Epithelial cell of proximal tubule (primary cell): ENCODE measurements at regions not wholly inside any gene's neighbourhood (a gene's known extent, or its start where the extent isn't known, plus 50 kb on each side); places are given as distances from the start of the nearest gene placed in this dataset.
"Not testable (repeated sequence)": the region's sequence is repeated elsewhere in the genome, so short reads cannot be mapped to it uniquely, and the experiment has no call there.

Experiments used
- DNase-seq: peaks from one replicate; pipeline ENCODE4 v3.0.0-alpha.2; 2011; ENCODE audit warnings: low read depth
- H3K4me3 ChIP-seq: 2 replicates; pipeline ENCODE4 v1.5.1; 2011; ENCODE audit warnings: low read depth, mild to moderate bottlenecking, low read length
- TF ChIP-seq, protein P1 (sequence below): conservative IDR thresholded peaks from 2 replicates; pipeline ENCODE4 v1.5.1; 2012; ENCODE audit warnings: low read depth, mild to moderate bottlenecking, low read length

DNA sequence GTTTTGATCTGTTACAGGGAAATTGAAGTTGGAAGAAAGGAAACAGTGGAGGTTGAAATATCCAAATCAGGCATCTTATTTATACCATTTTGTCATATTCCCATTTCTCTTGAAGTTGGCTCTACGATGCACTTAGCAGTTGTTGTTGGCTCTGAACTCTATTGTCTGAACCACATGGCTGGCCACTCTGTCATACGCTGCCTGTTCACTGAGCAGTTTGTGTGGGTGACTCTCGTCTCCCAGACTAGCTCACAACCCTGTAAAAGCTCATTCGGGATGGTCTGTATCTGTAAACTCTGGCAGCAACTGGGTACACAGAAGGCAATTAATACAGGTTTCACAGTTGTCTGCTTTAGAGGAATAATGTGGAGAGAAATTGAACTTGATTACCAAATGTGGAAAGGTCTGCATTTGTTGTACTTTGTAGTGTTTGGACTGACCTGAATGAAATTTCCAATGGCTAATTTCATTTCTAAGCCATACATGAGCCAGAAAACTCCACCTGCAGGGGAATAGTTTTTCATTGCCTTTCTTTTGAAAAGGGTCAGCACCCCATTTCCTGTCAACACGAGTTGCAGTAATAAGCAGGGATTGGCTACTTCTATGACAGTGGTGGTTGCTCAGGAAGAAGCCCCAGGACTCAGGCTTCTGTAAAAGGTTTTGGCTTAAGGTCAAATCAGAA is 378.2 kb downstream of the OSR1 start:
- DNase-seq: no peak
- H3K4me3 ChIP-seq: no peak overlapping the region
- TF ChIP-seq, protein P1, sequence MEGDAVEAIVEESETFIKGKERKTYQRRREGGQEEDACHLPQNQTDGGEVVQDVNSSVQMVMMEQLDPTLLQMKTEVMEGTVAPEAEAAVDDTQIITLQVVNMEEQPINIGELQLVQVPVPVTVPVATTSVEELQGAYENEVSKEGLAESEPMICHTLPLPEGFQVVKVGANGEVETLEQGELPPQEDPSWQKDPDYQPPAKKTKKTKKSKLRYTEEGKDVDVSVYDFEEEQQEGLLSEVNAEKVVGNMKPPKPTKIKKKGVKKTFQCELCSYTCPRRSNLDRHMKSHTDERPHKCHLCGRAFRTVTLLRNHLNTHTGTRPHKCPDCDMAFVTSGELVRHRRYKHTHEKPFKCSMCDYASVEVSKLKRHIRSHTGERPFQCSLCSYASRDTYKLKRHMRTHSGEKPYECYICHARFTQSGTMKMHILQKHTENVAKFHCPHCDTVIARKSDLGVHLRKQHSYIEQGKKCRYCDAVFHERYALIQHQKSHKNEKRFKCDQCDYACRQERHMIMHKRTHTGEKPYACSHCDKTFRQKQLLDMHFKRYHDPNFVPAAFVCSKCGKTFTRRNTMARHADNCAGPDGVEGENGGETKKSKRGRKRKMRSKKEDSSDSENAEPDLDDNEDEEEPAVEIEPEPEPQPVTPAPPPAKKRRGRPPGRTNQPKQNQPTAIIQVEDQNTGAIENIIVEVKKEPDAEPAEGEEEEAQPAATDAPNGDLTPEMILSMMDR: no peak

DNA sequence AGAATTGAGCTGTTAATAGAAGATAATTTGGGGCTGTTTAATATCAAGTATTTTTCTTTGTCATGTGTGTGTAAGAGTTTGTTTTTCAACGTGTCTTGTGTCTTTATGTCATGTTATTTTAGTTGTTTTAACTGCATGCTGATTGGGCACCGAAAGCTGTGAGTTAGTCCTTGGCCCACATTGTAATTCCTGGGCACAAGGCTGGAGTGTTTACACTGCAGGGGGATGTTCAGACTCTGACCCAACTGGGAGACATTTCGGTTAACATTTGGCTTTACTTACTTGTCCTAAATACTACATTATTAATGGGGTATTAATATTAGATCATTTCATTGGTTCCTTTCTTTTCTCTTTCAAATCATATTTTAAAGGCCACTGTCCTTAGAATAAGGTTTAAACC is 381.0 kb downstream of the OSR1 start:
- DNase-seq: no peak
- TF ChIP-seq, protein P1: no peak
- H3K4me3 ChIP-seq: no peak overlapping the region

DNA sequence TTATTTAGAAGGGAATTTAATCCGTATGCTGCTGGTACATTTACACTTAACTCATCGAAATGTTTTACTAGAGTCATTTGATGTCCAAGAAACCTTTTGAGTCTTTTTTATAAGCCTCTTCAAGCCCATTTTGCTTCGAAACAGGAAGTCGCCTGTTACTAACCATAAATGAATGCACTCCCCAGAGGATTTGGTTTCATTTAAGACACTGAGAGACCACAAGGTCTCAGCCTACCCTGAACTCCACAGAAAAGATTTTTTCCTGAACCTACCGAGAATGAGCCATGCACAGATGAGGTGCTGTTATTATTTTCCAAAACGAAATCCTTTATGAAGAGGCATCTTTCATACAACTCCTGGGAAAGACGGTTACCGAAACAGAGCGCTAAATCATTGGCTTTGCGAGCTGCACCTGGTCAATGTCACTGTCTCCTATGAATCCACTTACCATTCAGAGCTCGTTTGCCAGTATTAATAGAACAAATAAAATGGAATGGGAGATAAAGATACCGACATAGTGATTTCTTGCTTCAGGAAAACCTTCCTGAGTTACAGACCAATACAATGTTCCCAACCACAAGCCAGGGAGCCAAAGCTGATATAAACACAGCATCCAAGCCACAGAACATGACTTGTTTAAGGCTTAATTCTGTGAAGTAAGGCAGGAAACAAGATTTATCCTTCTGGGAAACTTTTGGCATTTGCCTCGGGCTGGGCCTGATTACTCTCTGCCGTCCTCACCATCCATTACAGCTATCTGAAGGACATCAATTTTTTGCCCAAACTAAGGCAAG is 382.1 kb downstream of the OSR1 start:
- no peak overlapping the region for H3K4me3 ChIP-seq
- DNase-seq: no peak
- TF ChIP-seq, protein P1: no peak

DNA sequence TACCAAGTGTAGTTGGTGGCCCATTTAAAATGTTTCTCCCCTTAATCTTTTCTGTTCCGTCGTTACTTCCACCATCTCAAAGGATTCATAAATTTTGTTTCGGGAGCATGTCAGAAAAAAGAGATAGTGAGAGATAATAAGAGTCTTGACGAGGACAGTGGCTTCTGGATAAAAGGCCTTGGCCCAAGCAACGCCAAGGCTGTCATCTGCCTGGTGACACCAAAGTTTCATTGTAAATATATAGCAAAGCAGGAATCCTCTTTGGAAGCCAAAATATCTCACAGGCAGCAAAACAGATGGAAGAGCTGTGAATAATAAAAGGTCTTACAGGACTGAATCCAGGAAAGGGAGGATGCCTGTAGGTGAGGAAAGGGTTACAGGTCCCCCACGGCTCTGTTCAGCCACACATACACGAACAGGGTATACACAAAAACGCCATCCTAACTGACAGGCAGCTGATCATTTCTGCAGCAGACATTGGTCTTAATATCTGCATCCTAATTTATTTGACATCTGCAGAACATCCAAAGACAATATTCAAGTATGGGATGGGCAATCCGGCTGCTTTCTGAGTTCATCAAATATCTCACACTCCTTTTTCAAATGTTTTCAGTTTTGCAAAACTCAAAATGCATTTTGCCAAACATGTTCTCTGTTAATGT is 382.8 kb downstream of the OSR1 start:
- TF ChIP-seq, protein P1: no peak
- no peak overlapping the region for H3K4me3 ChIP-seq
- DNase-seq: no peak

DNA sequence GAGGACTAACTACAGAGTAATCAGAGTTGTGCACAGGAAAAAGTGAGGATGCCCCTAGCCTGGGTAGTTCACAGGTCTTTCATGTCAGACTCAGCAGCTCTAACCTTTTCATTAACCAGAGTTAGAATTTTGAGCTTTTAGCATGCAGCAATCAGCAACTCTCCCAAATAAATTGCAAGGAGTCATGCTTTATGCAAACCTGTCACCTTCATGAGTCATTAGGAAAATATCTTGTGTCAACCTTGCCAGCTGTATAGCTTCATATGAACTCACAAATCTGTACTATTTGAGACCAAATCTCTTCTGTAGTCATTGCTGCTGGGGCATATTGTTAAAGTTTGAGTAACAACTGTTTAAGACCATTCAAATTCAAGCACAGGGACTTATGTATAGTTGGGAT is 382.3 kb upstream of the NT5C1B start:
- TF ChIP-seq, protein P1: no peak
- no peak overlapping the region for H3K4me3 ChIP-seq
- no peak for DNase-seq

DNA sequence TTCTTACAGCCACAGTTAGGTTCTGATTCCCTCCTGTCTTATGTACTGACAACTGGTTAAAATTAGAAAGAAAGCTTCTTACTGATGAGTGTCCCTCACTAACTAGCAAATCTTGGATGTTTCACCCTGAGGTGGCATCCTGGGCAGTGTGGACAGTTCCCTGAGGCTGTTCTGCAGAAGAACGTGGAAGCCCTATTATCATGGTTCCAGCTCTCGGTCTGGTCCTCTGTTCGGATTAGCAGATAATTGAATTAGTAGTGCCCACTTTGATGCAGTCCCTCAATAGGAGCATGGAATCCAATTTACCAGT is 381.7 kb upstream of the NT5C1B start:
- no peak overlapping the region for H3K4me3 ChIP-seq
- DNase-seq: no peak
- TF ChIP-seq, protein P1: no peak

DNA sequence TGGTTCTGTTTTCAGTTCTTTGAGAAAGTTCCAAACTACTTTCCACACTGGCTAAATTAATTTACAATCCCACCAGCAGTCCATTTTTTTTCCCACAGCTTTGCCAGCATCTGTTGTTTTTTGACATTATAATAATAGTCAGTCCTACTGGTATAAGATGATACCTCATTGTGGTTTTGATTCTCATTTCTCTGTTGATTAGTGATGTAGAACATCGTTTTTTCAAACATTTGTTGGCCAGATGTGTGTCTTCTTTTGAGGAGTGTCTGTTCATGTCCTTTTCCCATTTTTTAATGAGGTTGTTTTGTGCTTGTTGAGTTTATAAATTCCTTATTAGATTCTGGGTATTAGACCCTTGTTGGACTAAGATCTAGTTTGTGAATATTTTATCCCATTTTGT is 376.8 kb upstream of the NT5C1B start:
- DNase-seq: no peak
- TF ChIP-seq, protein P1: no peak
- no peak overlapping the region for H3K4me3 ChIP-seq

DNA sequence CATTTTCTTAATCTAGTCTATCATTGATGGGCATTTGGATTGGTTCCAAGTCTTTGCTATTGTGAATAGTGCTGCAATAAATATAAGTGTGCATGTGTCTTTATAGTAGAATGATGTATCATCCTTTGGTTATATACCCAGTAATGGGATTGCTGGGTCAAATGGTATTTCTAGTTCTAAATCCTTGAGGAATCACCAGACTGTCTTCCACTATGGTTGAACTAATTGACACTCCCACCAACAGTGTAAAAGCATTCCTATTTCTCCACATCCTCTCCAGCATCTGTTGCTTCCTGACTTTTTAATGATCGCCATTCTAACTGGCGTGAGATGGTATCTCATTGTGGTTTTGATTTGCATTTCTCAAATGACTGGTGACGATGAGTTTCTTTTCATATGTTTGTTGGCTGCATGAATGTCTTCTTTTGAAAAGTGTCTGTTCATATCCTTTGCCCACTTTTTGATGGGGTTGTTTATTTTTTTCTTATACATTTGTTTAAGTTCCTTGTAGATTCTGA is 374.4 kb upstream of the NT5C1B start:
- not testable (repeated sequence) for H3K4me3 ChIP-seq, DNase-seq
